ENCODE measurements at regions not wholly inside any gene's neighbourhood (a gene's known extent, or its start where the extent isn't known, plus 50 kb on each side); places are given as distances from the start of the nearest gene placed in this dataset.
"Not testable (repeated sequence)": the region's sequence is repeated elsewhere in the genome, so short reads cannot be mapped to it uniquely, and the experiment has no call there.

- H3K4me3 ChIP-seq (ENCODE audit: low read depth, low read length); POLR2A ChIA-PET; CTCF ChIA-PET; DNase-seq (ENCODE audit: low read depth, low spot score): not testable (repeated sequence)
These were observed 186.2 kb upstream of the GOLGA6L22 start for GRCh38 chr15:22272286-22273160.

- CTCF ChIA-PET; POLR2A ChIA-PET; H3K4me3 ChIP-seq (ENCODE audit: low read depth, low read length); DNase-seq (ENCODE audit: low read depth, low spot score): not testable (repeated sequence)
These were observed 185.5 kb upstream of the GOLGA6L22 start for GRCh38 chr15:22273185-22273584.

GRCh38 chr15:22274376-22274775, 184.3 kb upstream of the GOLGA6L22 start:
- H3K4me3 ChIP-seq (ENCODE audit: low read depth, low read length); DNase-seq (ENCODE audit: low read depth, low spot score); POLR2A ChIA-PET; CTCF ChIA-PET: not testable (repeated sequence)

- H3K4me3 ChIP-seq (ENCODE audit: low read depth, low read length); DNase-seq (ENCODE audit: low read depth, low spot score); CTCF ChIA-PET; POLR2A ChIA-PET: not testable (repeated sequence)
These were observed 177.9 kb upstream of the GOLGA6L22 start for GRCh38 chr15:22280770-22281169.

- H3K4me3 ChIP-seq (ENCODE audit: low read depth, low read length); POLR2A ChIA-PET; DNase-seq (ENCODE audit: low read depth, low spot score); CTCF ChIA-PET: not testable (repeated sequence)
These were observed 175.7 kb upstream of the GOLGA6L22 start for GRCh38 chr15:22282794-22283533.

GRCh38 chr15:22284795-22285420, 173.8 kb upstream of the GOLGA6L22 start:
- H3K4me3 ChIP-seq (ENCODE audit: low read depth, low read length); POLR2A ChIA-PET: not testable (repeated sequence)

GRCh38 chr15:22291054-22291453, 167.6 kb upstream of the GOLGA6L22 start:
- CTCF ChIA-PET; H3K4me3 ChIP-seq (ENCODE audit: low read depth, low read length); POLR2A ChIA-PET; DNase-seq (ENCODE audit: low read depth, low spot score): not testable (repeated sequence)

More at GRCh38 chr15:22284795-22285420, 173.8 kb upstream of the GOLGA6L22 start:
- CTCF ChIA-PET; DNase-seq (ENCODE audit: low read depth, low spot score): not testable (repeated sequence)

GRCh38 chr15:22303112-22303511, 155.6 kb upstream of the GOLGA6L22 start:
- H3K4me3 ChIP-seq (ENCODE audit: low read depth, low read length); POLR2A ChIA-PET; DNase-seq (ENCODE audit: low read depth, low spot score); CTCF ChIA-PET: not testable (repeated sequence)

All from AG04449 (cell line).